ENCODE measurements at regions not wholly inside any gene's neighbourhood (a gene's known extent, or its start where the extent isn't known, plus 50 kb on each side); places are given as distances from the start of the nearest gene placed in this dataset.

- no CpG with 5 or more reads among the region's 2 CpGs for WGBS (ENCODE audit: extremely low coverage, insufficient coverage, insufficient read length)
- H3K27me3 ChIP-seq (ENCODE audit: insufficient read depth, low read length), result no peaks in the 10 kb centered on the region
- H3K4ac ChIP-seq (ENCODE audit: low read depth, low read length), result no peak overlapping the region
- H2BK5ac ChIP-seq (ENCODE audit: low read depth, low read length, poor library complexity), result no peak overlapping the region
- no peaks in the 10 kb centered on the region for H3K9me3 ChIP-seq (ENCODE audit: insufficient read depth, low read depth, low read length)
- H3K79me2 ChIP-seq (ENCODE audit: control insufficient read depth, insufficient read depth, low read length, poor library complexity), result no peaks in the 10 kb centered on the region
- no peak overlapping the region for H2BK120ac ChIP-seq (ENCODE audit: insufficient read depth, low read length, poor library complexity)
- no peaks in the 10 kb centered on the region for H3K4me1 ChIP-seq (ENCODE audit: control insufficient read depth in 1 of 2, insufficient read depth in 2 of 2, low read length in 2 of 2)
- no peak overlapping the region for H4K12ac ChIP-seq (ENCODE audit: low read depth, low read length)
- no peaks in the 10 kb centered on the region for H3K36me3 ChIP-seq (ENCODE audit: control insufficient read depth in 1 of 2, insufficient read depth in 2 of 2, low read length in 2 of 2)
- no peak overlapping the region for H2AFZ ChIP-seq (ENCODE audit: insufficient read depth, low read length, poor library complexity)
- no peak for DNase-seq
- no peak overlapping the region for H2AK5ac ChIP-seq (ENCODE audit: low read length)
- no peak overlapping the region for H4K8ac ChIP-seq (ENCODE audit: low read depth, low read length)
- H3K18ac ChIP-seq (ENCODE audit: low read length), result no peak overlapping the region
- H3K79me1 ChIP-seq (ENCODE audit: low read length), result no peaks in the 10 kb centered on the region
- H3K14ac ChIP-seq (ENCODE audit: low read length), result no peak overlapping the region
- no peak overlapping the region for H3K4me3 ChIP-seq (ENCODE audit: low read depth, low read length)
- no peak overlapping the region for H3K23ac ChIP-seq (ENCODE audit: low read length)
- no peak overlapping the region for H3K27ac ChIP-seq (ENCODE audit: low read depth, low read length)
- no peak overlapping the region for H2BK12ac ChIP-seq (ENCODE audit: low read length)
- H3K4me2 ChIP-seq (ENCODE audit: low read length), result no peak overlapping the region
- no peak overlapping the region for H4K91ac ChIP-seq (ENCODE audit: low read depth, low read length)
- H3K9ac ChIP-seq (ENCODE audit: low read length), result no peak overlapping the region
These were observed 1379.5 kb upstream of the GBE1 start for GRCh38 chr3:83140983-83141382.

- H3K4me3 ChIP-seq (ENCODE audit: low read depth, low read length), result no peak overlapping the region
- H2BK120ac ChIP-seq (ENCODE audit: insufficient read depth, low read length, poor library complexity), result no peak overlapping the region
- H4K8ac ChIP-seq (ENCODE audit: low read depth, low read length), result no peak overlapping the region
- H3K27me3 ChIP-seq (ENCODE audit: insufficient read depth, low read length), result no peaks in the 10 kb centered on the region
- H3K4ac ChIP-seq (ENCODE audit: low read depth, low read length), result no peak overlapping the region
- no peak overlapping the region for H2AFZ ChIP-seq (ENCODE audit: insufficient read depth, low read length, poor library complexity)
- no peak overlapping the region for H3K27ac ChIP-seq (ENCODE audit: low read depth, low read length)
- no peak for DNase-seq
- no peak overlapping the region for H3K18ac ChIP-seq (ENCODE audit: low read length)
- no peak overlapping the region for H2AK5ac ChIP-seq (ENCODE audit: low read length)
- H2BK12ac ChIP-seq (ENCODE audit: low read length), result no peak overlapping the region
- no peaks in the 10 kb centered on the region for H3K36me3 ChIP-seq (ENCODE audit: control insufficient read depth in 1 of 2, insufficient read depth in 2 of 2, low read length in 2 of 2)
- no peaks in the 10 kb centered on the region for H3K9me3 ChIP-seq (ENCODE audit: insufficient read depth, low read depth, low read length)
- H3K14ac ChIP-seq (ENCODE audit: low read length), result no peak overlapping the region
- no peak overlapping the region for H3K4me2 ChIP-seq (ENCODE audit: low read length)
- H3K23ac ChIP-seq (ENCODE audit: low read length), result no peak overlapping the region
- H3K9ac ChIP-seq (ENCODE audit: low read length), result no peak overlapping the region
- H4K91ac ChIP-seq (ENCODE audit: low read depth, low read length), result no peak overlapping the region
- no peak overlapping the region for H4K12ac ChIP-seq (ENCODE audit: low read depth, low read length)
- H3K4me1 ChIP-seq (ENCODE audit: control insufficient read depth in 1 of 2, insufficient read depth in 2 of 2, low read length in 2 of 2), result no peaks in the 10 kb centered on the region
- H3K79me2 ChIP-seq (ENCODE audit: control insufficient read depth, insufficient read depth, low read length, poor library complexity), result no peaks in the 10 kb centered on the region
- WGBS (ENCODE audit: extremely low coverage, insufficient coverage, insufficient read length), result no CpG with 5 or more reads among the region's 5 CpGs
- no peak overlapping the region for H2BK5ac ChIP-seq (ENCODE audit: low read depth, low read length, poor library complexity)
- H3K79me1 ChIP-seq (ENCODE audit: low read length), result no peaks in the 10 kb centered on the region
These were observed 1369.8 kb upstream of the GBE1 start for GRCh38 chr3:83131236-83131635.

- H4K8ac ChIP-seq (ENCODE audit: low read depth, low read length), result no peak overlapping the region
- H3K36me3 ChIP-seq (ENCODE audit: control insufficient read depth in 1 of 2, insufficient read depth in 2 of 2, low read length in 2 of 2), result no peaks in the 10 kb centered on the region
- H3K79me1 ChIP-seq (ENCODE audit: low read length), result no peaks in the 10 kb centered on the region
- no peak overlapping the region for H3K4me2 ChIP-seq (ENCODE audit: low read length)
- H3K9me3 ChIP-seq (ENCODE audit: insufficient read depth, low read depth, low read length), result no peaks in the 10 kb centered on the region
- H3K79me2 ChIP-seq (ENCODE audit: control insufficient read depth, insufficient read depth, low read length, poor library complexity), result no peaks in the 10 kb centered on the region
- no peak overlapping the region for H3K4me3 ChIP-seq (ENCODE audit: low read depth, low read length)
- H3K27me3 ChIP-seq (ENCODE audit: insufficient read depth, low read length), result no peaks in the 10 kb centered on the region
- no peak overlapping the region for H3K18ac ChIP-seq (ENCODE audit: low read length)
- no peak overlapping the region for H3K27ac ChIP-seq (ENCODE audit: low read depth, low read length)
- no peak for DNase-seq
- H2BK120ac ChIP-seq (ENCODE audit: insufficient read depth, low read length, poor library complexity), result no peak overlapping the region
- no peak overlapping the region for H3K23ac ChIP-seq (ENCODE audit: low read length)
- no peak overlapping the region for H2BK12ac ChIP-seq (ENCODE audit: low read length)
- H3K14ac ChIP-seq (ENCODE audit: low read length), result no peak overlapping the region
- H2BK5ac ChIP-seq (ENCODE audit: low read depth, low read length, poor library complexity), result no peak overlapping the region
- no peak overlapping the region for H3K9ac ChIP-seq (ENCODE audit: low read length)
- H3K4ac ChIP-seq (ENCODE audit: low read depth, low read length), result no peak overlapping the region
- WGBS (ENCODE audit: extremely low coverage, insufficient coverage, insufficient read length), result no CpG with 5 or more reads among the region's 2 CpGs
- H2AFZ ChIP-seq (ENCODE audit: insufficient read depth, low read length, poor library complexity), result no peak overlapping the region
- no peak overlapping the region for H4K12ac ChIP-seq (ENCODE audit: low read depth, low read length)
- no peak overlapping the region for H4K91ac ChIP-seq (ENCODE audit: low read depth, low read length)
- no peaks in the 10 kb centered on the region for H3K4me1 ChIP-seq (ENCODE audit: control insufficient read depth in 1 of 2, insufficient read depth in 2 of 2, low read length in 2 of 2)
- no peak overlapping the region for H2AK5ac ChIP-seq (ENCODE audit: low read length)
These were observed 1361.4 kb upstream of the GBE1 start for GRCh38 chr3:83122774-83123350.

- Histone ChIP-seq H3K4ac (ENCODE audit: low read depth, low read length) (no peak overlapping the region), H2BK5ac (ENCODE audit: low read depth, low read length, poor library complexity) (no peak overlapping the region), H3K23ac (ENCODE audit: low read length) (no peak overlapping the region), H2BK12ac (ENCODE audit: low read length) (no peak overlapping the region), H2AK5ac (ENCODE audit: low read length) (no peak overlapping the region), H3K27me3 (ENCODE audit: insufficient read depth, low read length) (no peaks in the 10 kb centered on the region), H3K4me3 (ENCODE audit: low read depth, low read length) (no peak overlapping the region), H3K14ac (ENCODE audit: low read length) (no peak overlapping the region), H3K9ac (ENCODE audit: low read length) (no peak overlapping the region), H3K18ac (ENCODE audit: low read length) (no peak overlapping the region), H3K4me1 (ENCODE audit: control insufficient read depth in 1 of 2, insufficient read depth in 2 of 2, low read length in 2 of 2) (no peaks in the 10 kb centered on the region), H3K79me2 (ENCODE audit: control insufficient read depth, insufficient read depth, low read length, poor library complexity) (no peaks in the 10 kb centered on the region), H3K4me2 (ENCODE audit: low read length) (no peak overlapping the region), H3K79me1 (ENCODE audit: low read length) (no peaks in the 10 kb centered on the region), H4K12ac (ENCODE audit: low read depth, low read length) (no peak overlapping the region), H2BK120ac (ENCODE audit: insufficient read depth, low read length, poor library complexity) (no peak overlapping the region), H4K91ac (ENCODE audit: low read depth, low read length) (no peak overlapping the region), H2AFZ (ENCODE audit: insufficient read depth, low read length, poor library complexity) (no peak overlapping the region), H3K27ac (ENCODE audit: low read depth, low read length) (no peak overlapping the region), H4K8ac (ENCODE audit: low read depth, low read length) (no peak overlapping the region), H3K36me3 (ENCODE audit: control insufficient read depth in 1 of 2, insufficient read depth in 2 of 2, low read length in 2 of 2) (no peaks in the 10 kb centered on the region), H3K9me3 (ENCODE audit: insufficient read depth, low read depth, low read length) (no peaks in the 10 kb centered on the region)
- no CpG with 5 or more reads among the region's 4 CpGs for WGBS (ENCODE audit: extremely low coverage, insufficient coverage, insufficient read length)
- no peak for DNase-seq
These were observed 1331.8 kb upstream of the GBE1 start for GRCh38 chr3:83093222-83093572.

All from trophoblast cell (in vitro differentiated cells and primary cell).